ENCODE measurements at regions not wholly inside any gene's neighbourhood (a gene's known extent, or its start where the extent isn't known, plus 50 kb on each side); places are given as distances from the start of the nearest gene placed in this dataset.

- ChIA-PET RAD21 (ENCODE audit: unreplicated experiment) (no interaction called here), SMC1A (ENCODE audit: uncharacterized antibody, unreplicated experiment) (no interaction called here), CTCF (no interaction called here), POLR2A (no interaction called here)
- no peak overlapping the region for H3K4me3 ChIP-seq
- 69% methylated on average over 1 of the region's 1 CpG for WGBS (ENCODE audit: insufficient coverage, insufficient replicate concordance, low lambda C conversion rate, missing lambda C conversion rate)
- no peak overlapping the region for H2AFZ ChIP-seq (ENCODE audit: control insufficient read depth, low read depth, low read length)
- intact Hi-C loops (cut with micrococcal nuclease; ENCODE audit: unreplicated experiment) (no loop called here), in situ Hi-C loops (cut with MboI) (no loop called here)
- no peaks in the 10 kb centered on the region; the same call in 1 of the 3 replicates for H3K9me3 ChIP-seq (replicated peaks; ENCODE audit: control insufficient read depth, insufficient read depth, low read length)
- H3K27ac ChIP-seq (ENCODE audit: control insufficient read depth, insufficient read depth) = no peak overlapping the region
- FAIRE-seq = no peak
- no peaks in the 10 kb centered on the region for H3K36me3 ChIP-seq (ENCODE audit: control insufficient read depth in 2 of 2, insufficient read depth in 2 of 2, low read length in 1 of 2)
- no peaks in the 10 kb centered on the region; a peak in 1 of 4 replicates for H3K27me3 ChIP-seq (replicated peaks in 1 of 2; ENCODE audit: control insufficient read depth in 2 of 2, insufficient read depth in 2 of 2, low read length in 1 of 2)
- H3K4me2 ChIP-seq (ENCODE audit: control insufficient read depth, insufficient read depth) = no peak overlapping the region
- no peaks in the 10 kb centered on the region for H3K79me2 ChIP-seq (ENCODE audit: control insufficient read depth, insufficient read depth, low read length)
- H4K20me1 ChIP-seq (ENCODE audit: control insufficient read depth, insufficient read depth) = no peaks in the 10 kb centered on the region
- DNase-seq (ENCODE audit: low read depth, low spot score) = no peak
- no peak for TF ChIP-seq ZNF274 (IDR thresholded peaks at IDR 0.05; ENCODE audit: insufficient read depth, insufficient read length)
- TF ChIP-seq ZNF384 (IDR thresholded peaks at IDR 0.05; ENCODE audit: borderline replicate concordance, low read depth, low read length) = no peak
- TF ChIP-seq E2F4 (IDR thresholded peaks at IDR 0.05; ENCODE audit: low read depth, low read length) = no peak
- H3K9ac ChIP-seq (ENCODE audit: control insufficient read depth, insufficient read depth, low read length) = no peak overlapping the region
- no peak for ATAC-seq
- no TSS peak for BruUV-seq (replicated peaks)
- no peaks in the 10 kb centered on the region for H3K4me1 ChIP-seq (ENCODE audit: control insufficient read depth, insufficient read depth, low read length)
These were observed 98.1 kb upstream of the GUCA2B start for GRCh38 chr1:42055061-42055460.

DNA sequence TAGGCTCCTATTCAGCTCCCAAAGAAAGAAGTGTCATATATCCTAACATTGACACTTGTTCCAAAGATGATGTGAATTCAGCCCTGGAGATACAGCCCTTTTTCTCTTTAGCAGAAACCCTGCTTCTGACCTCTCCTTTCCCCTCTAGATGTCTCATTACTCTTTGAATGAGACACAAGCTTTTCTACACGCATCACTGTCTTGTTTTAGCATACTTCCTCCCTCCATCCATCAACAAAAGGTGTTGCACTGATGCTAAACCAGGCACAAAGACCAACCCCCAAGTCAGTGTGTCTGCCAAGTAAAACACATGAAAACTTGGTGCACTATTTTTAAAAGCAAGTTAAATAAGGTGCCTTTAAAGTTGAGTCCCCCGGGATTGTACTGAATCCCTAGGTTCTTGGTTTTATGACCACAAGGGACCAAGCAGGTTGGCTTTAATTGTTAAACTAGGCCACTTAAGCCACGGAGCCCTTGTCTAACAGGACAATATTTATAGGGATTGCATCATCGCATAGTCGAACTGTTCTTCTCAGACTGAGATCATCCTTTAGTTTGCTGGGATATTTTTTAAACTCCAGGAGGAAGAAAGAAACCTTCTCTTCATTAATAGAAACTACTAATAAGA, 101.0 kb upstream of the GUCA2B start:
- Histone ChIP-seq H3K4me2 (ENCODE audit: control insufficient read depth, insufficient read depth) (no peak overlapping the region), H3K4me3 (no peak overlapping the region), H3K27me3 (replicated peaks in 1 of 2; ENCODE audit: control insufficient read depth in 2 of 2, insufficient read depth in 2 of 2, low read length in 1 of 2) (no peaks in the 10 kb centered on the region; a peak in 1 of 4 replicates), H3K9me3 (replicated peaks; ENCODE audit: control insufficient read depth, insufficient read depth, low read length) (no peaks in the 10 kb centered on the region), H3K4me1 (ENCODE audit: control insufficient read depth, insufficient read depth, low read length) (no peaks in the 10 kb centered on the region), H3K27ac (ENCODE audit: control insufficient read depth, insufficient read depth) (no peak overlapping the region), H3K79me2 (ENCODE audit: control insufficient read depth, insufficient read depth, low read length) (no peaks in the 10 kb centered on the region), H3K9ac (ENCODE audit: control insufficient read depth, insufficient read depth, low read length) (no peak overlapping the region), H2AFZ (ENCODE audit: control insufficient read depth, low read depth, low read length) (no peak overlapping the region), H3K36me3 (ENCODE audit: control insufficient read depth in 2 of 2, insufficient read depth in 2 of 2, low read length in 1 of 2) (no peaks in the 10 kb centered on the region), H4K20me1 (ENCODE audit: control insufficient read depth, insufficient read depth) (no peaks in the 10 kb centered on the region)
- FAIRE-seq = no peak
- in situ Hi-C loops (cut with MboI) = no loop called here
- DNase-seq (ENCODE audit: low read depth, low spot score) = no peak
- POLR2A ChIA-PET = interaction anchor here (0.6 to 0.7 kb wide), 2 partner anchors 111 to 211 kb away, joined by 3 to 6 read pairs; no protein-coding TSS in a partner anchor
- no peak for ATAC-seq
- 43% methylated on average over 5 of the region's 5 CpGs for WGBS (ENCODE audit: insufficient coverage, insufficient replicate concordance, low lambda C conversion rate, missing lambda C conversion rate)
- SMC1A ChIA-PET (ENCODE audit: uncharacterized antibody, unreplicated experiment) = no interaction called here
- RAD21 ChIA-PET (ENCODE audit: unreplicated experiment) = no interaction called here
- no TSS peak for BruUV-seq (replicated peaks)
- intact Hi-C loops (cut with micrococcal nuclease; ENCODE audit: unreplicated experiment) = no loop called here
- CTCF ChIA-PET = interaction anchor here (1.8 to 2.0 kb wide), 2 partner anchors 121 to 240 kb away, joined by 5 read pairs; no protein-coding TSS in a partner anchor
- TF ChIP-seq, protein P1, sequence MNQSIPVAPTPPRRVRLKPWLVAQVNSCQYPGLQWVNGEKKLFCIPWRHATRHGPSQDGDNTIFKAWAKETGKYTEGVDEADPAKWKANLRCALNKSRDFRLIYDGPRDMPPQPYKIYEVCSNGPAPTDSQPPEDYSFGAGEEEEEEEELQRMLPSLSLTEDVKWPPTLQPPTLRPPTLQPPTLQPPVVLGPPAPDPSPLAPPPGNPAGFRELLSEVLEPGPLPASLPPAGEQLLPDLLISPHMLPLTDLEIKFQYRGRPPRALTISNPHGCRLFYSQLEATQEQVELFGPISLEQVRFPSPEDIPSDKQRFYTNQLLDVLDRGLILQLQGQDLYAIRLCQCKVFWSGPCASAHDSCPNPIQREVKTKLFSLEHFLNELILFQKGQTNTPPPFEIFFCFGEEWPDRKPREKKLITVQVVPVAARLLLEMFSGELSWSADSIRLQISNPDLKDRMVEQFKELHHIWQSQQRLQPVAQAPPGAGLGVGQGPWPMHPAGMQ (IDR thresholded peaks at IDR 0.05; ENCODE audit: borderline replicate concordance) = no peak
- TF ChIP-seq RBBP5 (conservative IDR thresholded peaks at IDR 0.05) = no peak
- no peak for TF ChIP-seq ELK1 (IDR thresholded peaks at IDR 0.05; ENCODE audit: low read depth, low read length)
- no peak for TF ChIP-seq CHD4 (IDR thresholded peaks at IDR 0.05)
- no peak for TF ChIP-seq POU2F2 (IDR thresholded peaks at IDR 0.05; ENCODE audit: borderline replicate concordance, low read depth, low read length)
- no peak for TF ChIP-seq NFYB (IDR thresholded peaks at IDR 0.05; ENCODE audit: insufficient read depth, low read depth, low read length)
- no peak for TF ChIP-seq CREB1 (IDR thresholded peaks at IDR 0.05; ENCODE audit: low read depth)
- no peak for TF ChIP-seq MEF2B (IDR thresholded peaks at IDR 0.05; ENCODE audit: partially characterized antibody, poor library complexity, severe bottlenecking)
- TF ChIP-seq KAT2A (conservative IDR thresholded peaks at IDR 0.05; ENCODE audit: control insufficient read depth, low read depth, low read length) = no peak
- TF ChIP-seq NFXL1 (IDR thresholded peaks at IDR 0.05; ENCODE audit: borderline replicate concordance) = no peak
- TF ChIP-seq CBX5 (IDR thresholded peaks at IDR 0.05; ENCODE audit: low read depth) = no peak
- no peak for TF ChIP-seq ZNF217 (IDR thresholded peaks at IDR 0.05)
- TF ChIP-seq SMAD5 (IDR thresholded peaks at IDR 0.05; ENCODE audit: low read depth) = no peak

Measured in GM12878 (cell line).